DMS 273 treated with DMSO at 0.1 percent for 48 hours (cell line): ENCODE measurements at regions not wholly inside any gene's neighbourhood (a gene's known extent, or its start where the extent isn't known, plus 50 kb on each side); places are given as distances from the start of the nearest gene placed in this dataset.

ENCODE experiments used
- DNase-seq: peaks from one replicate; lab custom pipeline; 2025; lab: John Stamatoyannopoulos, UW

DNA sequence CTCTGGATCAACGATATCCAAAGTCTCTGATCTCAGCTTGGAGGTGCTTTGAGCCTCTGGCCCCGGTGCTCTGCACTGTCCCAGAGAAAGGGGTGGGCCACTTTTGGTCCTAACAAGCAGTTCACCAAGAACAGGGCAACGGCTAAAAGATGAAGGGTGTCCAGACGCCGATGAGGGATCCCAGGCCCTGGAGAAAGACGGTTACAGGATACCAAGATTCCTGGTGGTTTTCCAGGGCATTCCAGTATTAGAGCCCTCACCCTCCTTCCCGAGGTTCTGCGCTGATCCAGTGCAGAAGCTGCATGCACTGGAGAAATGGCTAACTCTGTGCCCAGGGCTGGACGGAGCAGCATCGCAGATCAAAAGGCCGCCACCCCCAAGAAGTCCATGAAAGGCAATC, 149.9 kb upstream of the IRF2BP2 start:
- DNase-seq: no peak

DNA sequence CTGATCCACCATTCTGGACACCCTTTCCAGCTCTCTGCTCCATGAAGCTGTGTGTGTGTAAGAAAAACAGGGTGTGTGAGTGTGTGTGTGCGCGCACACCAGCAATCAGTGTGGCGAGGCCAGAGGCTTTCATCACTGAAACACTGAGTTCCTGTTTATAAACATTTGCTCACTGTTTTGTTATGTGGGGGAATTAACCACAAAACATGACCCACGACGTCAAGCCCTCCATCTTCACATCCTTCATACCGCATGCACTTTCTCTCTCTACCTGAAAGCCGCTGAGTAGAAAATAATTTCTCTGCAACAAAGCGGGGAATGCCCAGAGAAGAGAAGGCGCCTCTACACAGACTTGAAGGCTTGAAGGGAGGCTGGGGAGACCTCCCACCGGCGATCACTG, 148.9 kb upstream of the IRF2BP2 start:
- no peak for DNase-seq

DNA sequence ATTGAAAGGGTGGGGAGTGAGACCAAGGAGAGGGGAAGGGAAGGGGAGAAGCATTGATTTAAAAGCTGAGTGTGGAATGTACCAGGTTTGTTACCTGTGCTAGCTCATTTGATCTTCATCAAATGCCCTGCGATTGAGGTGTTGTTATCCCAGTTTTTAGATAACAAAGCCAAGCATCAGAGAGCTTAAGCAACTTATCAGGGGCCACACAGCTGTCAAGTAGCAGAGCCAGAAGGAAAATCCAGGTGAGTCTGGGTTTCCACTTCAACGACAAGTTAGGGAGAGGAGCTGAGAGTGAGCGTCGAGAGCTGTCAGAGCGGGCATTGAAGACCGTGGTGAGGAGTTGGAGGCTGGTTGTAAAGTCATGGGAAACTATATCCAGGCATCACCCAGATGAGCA, 146.9 kb upstream of the IRF2BP2 start:
- no peak for DNase-seq

DNA sequence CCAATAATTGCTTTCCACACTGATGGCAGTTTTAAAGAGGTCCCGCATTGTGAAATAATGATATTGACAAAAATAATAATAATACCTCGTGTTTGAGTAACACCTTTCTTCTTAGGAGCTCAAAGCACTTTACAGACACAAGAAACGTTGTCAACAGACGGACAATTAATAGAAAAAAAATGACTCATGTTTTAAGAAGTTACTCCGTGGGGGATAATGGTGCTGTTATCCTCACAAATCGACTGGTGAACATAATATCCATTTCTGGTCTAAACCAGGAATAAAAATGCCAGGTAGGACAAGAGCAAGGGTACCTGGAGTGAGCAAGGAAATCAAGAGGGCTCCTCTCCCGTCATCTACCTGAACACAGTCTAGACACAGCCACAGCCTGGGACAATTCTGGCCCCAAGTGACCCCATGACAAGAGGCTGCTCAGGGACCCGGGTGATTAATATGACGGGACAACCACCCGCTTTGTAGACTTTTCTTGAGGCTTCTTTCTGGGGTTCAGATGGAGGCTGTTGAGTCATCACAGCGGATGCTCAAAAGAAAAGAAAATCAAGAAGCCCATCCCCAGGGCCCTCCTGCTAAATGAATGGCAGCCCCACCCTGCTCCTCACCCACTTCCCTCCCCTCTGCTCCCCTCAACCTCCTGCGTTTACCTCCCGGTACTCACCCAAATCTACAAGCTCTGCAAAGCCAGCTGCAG, 146.2 kb upstream of the IRF2BP2 start:
- no peak for DNase-seq

DNA sequence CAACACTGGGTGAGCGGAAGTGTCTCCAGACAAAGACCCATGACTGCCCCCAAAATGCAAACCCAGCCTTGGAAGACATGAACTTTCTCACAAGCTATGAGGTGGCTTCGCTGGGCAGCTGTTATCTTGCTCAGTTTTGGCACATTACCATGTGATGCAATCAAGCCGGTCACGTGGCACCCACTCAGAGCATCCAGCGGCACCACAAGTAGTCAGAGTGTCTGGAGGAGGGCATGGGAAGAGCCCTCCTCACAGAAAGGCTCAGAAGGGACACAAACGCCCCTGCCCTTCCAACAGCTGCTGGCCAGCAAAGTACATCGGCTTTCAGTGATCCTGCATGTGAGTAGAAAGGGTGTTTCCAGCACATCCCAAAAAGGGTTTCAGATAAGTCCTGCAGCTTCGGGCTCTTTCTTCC, 145.5 kb upstream of the IRF2BP2 start:
- peak; percentile 61 for DNase-seq

DNA sequence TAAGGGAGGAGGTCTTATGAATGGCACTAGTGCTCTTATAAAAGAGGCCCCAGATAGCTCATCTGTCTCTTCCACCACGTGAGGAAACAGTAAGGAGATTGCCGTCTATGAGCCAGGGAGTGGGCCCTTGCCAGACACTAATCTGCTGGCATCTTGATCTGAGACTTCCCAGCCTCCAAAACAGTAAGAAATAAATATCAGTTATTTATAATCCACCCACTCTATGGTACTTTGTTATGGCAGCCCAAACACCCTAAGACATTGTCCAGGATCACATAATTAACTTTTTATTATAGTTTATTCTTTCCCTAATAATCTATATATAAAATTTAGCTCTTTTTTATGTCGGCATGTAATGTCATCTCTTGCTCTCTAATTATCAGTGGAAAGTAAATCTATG, 144.0 kb upstream of the IRF2BP2 start:
- no peak for DNase-seq

DNA sequence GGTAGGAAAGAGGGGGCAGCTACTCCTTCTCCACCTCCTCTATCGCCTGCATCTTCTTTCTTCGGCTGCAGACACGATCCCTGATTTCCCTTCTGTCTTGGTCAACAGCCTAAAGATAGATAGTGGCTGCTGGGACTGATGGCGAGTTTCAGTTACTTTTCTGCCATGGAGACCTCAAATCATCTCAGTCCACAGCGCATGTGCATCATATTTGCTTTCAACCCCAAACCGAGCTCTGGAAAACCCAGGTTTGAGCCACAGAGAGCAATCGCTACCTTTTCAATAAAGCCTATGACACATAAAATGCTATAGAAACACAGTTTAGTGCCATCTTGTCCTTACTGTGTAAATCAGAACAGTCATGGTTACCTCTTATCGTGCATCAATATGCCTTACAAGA, 142.9 kb upstream of the IRF2BP2 start:
- DNase-seq: no peak

DNA sequence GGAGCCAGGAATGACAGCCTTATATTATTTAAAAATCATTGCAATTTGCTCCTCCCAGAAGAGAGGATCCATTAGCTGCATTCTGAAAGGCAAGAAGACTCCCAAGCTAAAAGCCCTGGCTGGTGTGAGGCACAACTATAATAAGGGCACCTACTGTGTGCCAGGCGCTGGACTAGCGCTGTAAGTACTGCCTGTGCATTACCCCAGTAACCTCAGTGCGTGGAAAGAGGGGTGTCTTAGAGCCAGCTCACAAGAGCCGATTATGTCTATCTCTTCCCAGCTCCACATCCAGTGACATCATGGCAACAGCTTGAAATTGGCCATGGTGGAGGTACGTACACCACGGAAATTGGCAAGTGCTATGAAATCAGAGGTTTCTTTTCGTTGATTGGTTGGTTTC, 141.7 kb upstream of the IRF2BP2 start:
- DNase-seq: no peak

DNA sequence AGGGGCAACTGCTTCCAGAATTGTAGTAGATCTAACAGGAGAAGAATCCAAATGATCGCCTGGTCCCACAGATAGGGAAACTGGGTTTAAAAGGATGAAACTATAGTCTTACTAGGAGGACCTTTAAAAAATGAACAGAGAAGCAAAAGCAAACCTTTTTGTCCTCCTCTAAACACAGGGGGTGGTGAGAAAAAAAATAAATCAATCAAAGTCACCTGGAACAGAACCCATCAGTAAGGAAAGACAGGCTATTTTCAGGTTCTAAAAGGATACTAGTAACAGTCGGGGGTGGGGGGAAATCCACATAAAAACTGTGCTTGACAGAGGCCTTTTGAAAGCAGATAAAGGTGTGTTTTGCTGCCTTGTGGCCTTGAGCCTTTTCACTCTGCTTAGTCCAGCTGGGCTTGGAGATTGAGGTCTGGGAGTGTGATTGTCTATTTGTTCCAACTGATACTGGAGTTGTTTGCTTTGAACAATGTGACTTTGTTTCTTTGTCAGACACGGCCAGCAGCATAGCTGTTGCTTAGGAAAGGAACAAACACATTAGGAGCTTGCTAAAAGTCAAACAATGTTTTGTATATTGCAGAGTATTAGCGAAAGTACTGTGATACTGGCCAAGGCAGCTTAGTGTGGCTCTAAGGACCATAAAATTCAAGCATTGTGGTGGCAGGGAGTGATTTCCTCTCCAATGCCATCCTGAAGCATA, 141.1 kb upstream of the IRF2BP2 start:
- no peak for DNase-seq

DNA sequence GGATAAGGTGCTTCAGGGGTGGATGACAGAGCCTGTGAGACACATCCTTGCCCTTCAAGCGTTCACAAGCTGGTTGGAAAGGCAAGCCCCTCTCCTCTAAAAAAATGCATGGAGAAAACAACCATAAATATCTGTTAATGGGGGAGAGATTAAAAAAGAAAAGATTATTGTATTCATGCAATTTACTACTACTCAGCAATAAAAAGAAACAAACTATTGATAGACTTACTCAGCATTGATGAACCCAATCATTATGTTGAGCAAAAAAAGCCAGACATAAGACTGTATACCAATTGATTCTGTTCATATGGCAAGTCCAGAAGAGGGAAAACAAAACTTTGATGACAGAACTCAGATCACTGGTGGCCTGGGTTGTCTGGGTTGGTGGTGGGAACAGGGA, 138.7 kb upstream of the IRF2BP2 start:
- DNase-seq: no peak

DNA sequence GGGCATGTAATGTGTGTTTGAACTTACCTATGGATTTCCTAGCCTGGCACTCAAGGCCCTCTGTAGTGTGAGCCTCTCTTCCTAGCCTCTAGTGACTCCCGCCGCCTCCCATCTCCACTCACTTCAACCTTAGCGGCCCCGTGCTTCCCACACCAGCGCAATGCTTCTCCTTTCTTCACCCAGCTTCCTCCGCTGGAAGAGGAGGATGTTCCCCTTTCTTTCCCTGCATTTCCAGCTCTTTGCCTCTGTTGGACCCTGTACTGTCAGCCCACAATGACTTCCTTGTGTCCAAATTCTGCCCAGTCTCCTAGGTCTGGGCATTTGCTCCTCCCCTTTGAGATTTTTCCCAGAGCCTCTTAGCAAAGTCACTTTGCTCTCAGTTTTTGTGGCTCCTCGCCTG, 138.1 kb upstream of the IRF2BP2 start:
- no peak for DNase-seq

DNA sequence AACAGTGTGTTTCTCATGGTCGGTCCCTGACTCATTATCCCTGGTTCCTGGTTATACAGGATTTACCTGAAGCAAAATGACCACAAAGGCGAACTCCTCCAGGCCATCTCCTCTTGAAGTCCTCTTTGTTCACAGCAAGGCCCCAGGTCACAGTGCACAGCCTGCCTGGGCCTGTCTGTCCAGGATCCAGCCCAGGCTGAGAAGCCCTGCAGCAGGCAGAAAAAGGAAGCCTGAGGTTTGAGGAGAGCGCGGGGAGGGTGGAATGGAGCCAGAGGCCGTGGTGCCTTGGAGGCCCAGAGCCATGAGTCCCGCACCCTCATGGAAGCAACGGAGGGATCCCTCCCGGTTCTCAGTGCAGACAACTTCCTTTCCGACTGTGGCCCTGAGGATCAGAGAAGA, 136.8 kb upstream of the IRF2BP2 start:
- DNase-seq: no peak

DNA sequence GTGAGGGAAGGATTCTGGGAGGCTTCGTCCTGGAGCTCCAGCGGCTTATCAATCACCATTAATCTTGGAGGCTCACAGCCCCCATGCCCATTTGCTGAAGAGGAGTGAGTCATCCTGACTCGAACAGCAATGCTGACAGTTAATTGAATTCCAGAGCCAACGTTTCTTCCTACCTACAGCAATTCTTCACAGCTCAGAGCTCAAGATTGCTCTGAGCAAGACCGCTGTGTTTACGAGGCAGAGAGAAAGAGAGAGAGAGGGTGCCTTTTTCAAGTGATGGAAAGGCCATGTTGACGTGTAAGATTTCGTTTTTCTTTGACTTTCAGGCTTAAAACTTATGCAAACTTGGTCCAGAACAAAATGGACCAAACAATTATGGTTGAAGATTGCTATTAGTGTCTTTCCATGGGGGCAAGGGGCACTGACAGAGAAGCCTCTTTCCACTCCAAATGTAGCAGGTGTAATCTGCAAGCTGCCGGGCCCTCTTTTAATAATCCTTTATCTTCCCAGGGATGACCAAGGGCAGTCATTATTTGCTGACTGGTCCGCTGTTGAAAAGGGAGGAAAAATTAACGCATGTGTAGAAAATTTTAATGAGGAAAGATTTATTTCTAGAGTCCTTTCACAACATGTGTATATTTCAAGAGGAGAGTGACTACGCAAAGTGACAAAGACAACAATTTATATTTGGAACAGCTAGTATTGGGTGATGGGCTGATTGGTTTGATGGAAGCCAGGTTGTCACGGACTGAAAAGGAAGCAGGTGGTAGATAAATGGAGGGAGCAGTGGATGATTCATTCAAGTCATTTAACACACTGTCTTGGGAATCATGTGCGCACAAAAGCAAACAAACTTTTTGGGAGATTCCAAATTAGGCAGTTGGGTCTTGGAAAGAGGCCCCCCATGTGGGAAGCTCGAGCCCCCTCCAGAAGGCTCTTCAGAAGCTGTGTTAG, 136.1 kb upstream of the IRF2BP2 start:
- no peak for DNase-seq

DNA sequence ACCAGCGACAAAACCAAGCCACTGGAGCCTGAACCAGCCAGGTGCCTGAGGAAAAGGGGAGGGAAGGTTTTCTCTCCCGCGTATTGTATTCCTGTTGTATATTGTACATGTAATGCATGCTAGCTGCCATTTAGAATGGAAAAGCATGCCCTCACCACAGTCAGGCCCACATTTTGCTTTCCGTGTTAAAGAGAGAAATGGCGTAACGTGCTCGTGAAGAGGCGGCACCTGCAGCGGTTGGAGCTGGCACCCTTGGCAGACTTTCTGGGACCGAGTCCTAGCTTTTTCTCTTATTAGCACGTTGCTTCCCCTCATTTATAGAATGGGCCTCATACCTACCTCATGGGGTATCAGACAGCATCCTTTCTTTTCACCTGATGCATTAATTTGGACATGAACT, 135.3 kb upstream of the IRF2BP2 start:
- no peak for DNase-seq

DNA sequence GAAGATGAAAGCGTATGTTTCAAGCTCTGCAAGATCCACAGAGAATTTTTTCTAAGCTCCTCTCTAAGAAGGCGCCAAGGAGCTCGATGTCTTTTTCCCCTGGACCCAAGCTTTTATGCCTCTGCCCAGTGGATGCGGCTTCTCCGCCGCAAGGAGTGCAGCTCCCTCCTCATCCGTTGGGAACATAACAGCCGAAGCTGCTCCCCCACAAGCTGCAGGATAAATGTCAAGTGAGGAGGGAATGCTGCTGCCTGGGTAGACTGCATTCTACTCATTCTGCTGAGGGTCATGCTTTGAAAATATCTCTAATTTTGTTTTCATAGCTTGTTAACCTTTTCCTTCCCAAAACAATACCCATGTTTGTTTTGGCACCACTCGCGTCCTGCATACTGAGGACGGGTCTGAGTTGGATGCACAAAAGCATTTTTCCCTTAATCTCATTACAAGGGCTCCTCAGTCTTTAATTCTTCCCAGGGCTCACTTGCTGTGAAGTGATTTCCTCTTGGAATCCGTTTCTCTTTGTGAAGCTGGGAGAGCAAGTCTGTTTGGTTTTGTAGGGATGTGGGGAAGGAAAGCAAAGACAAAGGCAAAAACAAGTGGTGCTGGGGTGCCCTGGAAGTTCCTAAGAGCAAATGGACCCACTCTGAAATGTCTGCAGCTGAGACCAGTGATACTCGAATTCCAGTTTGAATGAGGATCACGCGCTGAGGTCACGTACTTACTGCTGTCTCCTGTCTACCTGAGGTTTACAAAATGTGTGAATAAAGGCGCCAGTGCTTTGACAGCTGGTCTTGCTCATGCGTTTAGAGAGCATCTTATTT, 134.0 kb upstream of the IRF2BP2 start:
- DNase-seq: no peak

DNA sequence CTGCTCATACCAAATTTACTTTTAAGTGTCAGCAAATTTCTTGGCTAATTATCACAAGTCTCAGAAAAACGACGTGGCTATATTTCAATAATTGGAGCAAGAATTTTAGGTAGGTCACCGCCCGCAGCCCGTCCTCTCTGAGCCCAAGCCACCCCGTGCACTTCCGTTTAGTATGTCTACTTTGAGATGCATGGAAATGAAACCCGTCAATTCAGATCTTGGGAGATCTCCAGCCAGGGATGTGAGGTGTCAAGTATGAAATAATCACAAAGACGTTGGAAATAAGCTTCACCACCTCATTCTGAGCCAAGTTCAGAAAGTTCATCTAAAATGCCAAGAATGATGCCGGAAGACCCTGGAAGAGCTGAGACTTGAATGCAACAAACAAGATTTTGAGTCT, 132.6 kb upstream of the IRF2BP2 start:
- DNase-seq: no peak

DNA sequence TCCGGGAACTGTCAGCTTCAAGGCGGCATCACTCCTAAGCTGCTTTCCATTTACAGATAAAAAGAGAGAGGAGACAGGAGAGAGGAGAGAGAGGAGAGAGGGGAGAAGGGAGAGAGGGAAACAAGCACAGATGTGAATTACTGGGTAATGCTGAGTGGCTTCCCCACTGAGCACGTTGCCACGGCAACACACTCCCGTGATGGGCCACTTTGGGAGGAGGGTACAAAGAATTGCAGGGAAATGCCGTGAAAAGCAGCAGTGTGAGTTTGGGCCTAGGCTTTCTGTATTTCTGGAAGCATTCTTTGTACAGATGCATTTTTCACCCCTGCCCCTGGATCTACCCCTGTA, 128.0 kb upstream of the IRF2BP2 start:
- DNase-seq: peak; percentile 21

DNA sequence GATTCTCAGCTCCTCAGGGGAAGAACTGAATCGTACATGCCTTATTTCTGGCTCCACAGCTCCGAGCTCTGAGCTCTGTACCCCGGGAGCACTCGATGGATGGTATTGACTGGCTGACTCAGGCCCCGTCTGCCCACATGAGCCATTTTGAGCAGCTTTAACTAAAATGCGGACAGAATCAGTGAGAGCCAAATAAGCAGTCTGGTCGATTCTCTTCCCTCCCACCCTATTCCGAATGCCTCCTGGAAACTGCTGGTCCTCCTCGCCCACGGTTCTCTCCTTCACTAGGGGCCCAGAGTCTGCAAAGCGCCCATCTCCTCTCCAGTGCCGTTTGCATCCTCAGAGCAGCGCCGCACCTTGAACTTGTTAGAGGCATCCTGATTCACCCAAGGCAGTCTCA, 125.9 kb upstream of the IRF2BP2 start:
- no peak for DNase-seq

DNA sequence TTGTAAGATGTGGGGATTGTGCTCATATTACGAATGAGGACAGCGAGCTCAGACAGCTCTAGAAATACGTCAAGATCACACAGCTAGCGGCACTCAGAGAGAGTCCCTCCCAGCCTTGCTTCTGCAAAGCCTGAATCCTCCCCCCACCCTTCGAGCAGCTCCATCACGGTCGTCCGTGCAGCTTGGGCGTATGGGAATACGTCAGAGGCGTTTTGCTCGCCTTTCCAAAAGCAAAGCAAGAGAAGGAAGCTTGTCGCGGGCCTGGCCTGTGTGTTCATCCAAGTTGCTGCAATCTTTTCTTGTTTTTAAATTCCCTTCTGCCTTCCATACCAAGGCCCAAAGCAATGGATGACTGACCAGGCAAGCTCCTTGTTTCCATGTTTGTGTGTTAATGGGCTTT, 125.5 kb upstream of the IRF2BP2 start:
- no peak for DNase-seq

DNA sequence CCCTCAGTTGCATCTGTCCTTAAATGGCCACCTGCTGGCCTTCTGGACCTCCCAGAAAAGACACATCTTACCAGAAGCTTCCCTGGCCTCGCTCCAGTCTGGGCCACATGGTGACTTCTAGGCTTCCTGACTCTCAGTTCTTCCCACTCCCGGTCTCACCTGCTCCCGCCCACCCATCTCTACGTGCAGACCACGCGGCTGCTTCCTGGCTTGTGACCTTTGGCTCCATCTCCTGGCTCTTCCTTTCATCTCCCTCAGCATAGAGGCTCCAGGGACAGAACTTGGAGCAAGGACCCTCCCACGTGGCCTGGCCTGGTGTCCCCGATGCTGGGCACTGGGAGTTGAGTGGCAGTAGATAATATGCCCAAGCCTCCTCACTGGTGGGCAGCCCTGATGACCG, 124.9 kb upstream of the IRF2BP2 start:
- DNase-seq: no peak

DNA sequence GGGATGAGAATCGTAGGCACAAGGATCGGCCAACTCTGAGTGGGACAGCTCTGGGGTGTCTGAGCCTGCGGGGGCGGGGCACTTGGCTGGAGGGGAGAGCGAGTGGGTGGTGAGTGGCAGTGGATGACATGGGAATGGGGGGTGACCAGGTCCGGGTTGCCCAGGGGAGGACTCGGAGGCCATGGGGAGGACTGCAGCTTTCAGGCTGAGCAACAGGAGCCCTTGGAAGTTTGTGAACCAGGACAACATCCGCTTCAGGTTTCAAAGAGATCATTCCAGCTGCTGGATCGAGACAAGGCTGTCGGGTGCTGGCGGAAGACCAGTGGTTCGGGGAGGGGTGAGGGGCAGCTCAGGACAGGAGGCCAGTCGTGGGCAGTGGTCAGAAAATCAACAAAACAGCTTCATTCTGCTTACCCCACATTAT, 124.4 kb upstream of the IRF2BP2 start:
- DNase-seq: no peak

DNA sequence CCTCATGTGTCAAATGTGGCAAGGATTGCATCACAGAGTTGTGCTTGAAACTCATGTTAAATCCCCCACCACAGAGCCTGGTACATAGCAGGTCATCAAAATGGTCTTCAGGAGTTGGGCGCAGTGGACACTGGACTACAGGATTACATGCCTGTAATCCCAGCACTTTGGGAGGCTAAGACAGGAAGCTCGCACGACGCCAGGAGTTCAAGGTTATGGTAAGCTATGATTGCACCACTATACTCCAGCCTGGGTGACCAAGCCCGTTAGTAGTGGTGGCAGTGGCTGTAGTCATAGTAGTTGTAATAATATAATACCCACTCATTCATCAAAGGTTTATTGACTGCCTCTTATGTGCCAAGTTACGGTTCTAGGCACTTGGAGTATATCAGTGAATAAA, 123.4 kb upstream of the IRF2BP2 start:
- DNase-seq: no peak
